NCI-H82 (cell line): ENCODE measurements at regions not wholly inside any gene's neighbourhood (a gene's known extent, or its start where the extent isn't known, plus 50 kb on each side); places are given as distances from the start of the nearest gene placed in this dataset.
"Not testable (repeated sequence)": the region's sequence is repeated elsewhere in the genome, so short reads cannot be mapped to it uniquely, and the experiment has no call there.

Experiments
- DNase-seq: peaks from one replicate; lab custom pipeline; 2025; lab: John Stamatoyannopoulos, UW

- no peak for DNase-seq
Measured at GRCh38 chr16:52729731-52730130, 182.8 kb upstream of the TOX3 start.

DNA sequence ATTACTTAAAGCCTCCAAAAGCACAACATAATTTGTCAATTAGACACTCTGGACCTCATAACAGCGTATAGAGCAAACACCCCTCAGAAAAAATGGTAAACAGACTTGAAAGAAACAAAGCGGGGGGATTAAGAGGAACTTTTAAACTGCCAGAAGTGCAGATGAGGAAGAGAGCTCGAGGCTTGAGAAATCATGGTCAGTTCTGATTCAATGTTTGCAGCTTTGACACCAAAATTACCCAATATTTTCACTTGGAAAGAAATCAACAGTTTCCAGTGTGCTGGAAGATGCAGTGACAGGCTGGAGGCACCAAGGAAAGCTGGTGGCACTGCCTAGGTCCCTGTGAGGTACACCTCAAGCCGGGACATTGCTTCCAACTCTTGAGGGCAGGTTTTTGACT is 180.9 kb upstream of the TOX3 start:
- no peak for DNase-seq

- DNase-seq, result no peak
Measured at GRCh38 chr16:52727441-52727840, 180.5 kb upstream of the TOX3 start.

DNA sequence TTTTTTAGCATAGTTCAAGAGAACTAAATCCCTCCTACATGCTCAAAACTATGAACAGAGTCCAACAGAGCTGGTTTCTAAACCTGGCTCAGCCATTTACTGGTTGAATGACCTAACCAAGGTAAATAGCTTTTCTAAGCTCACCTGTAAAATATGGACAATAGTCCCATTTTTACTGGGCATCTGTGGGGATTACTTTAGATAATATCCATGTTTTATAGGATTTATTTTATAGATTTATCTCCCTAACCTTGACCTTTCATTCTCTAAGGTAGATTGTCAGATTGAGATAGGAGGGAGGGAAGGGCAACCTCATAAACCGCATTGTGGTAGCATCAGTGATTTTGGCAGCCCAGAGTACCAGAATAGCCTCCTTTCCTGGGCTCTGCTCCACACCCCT is 178.5 kb upstream of the TOX3 start:
- no peak for DNase-seq

DNA sequence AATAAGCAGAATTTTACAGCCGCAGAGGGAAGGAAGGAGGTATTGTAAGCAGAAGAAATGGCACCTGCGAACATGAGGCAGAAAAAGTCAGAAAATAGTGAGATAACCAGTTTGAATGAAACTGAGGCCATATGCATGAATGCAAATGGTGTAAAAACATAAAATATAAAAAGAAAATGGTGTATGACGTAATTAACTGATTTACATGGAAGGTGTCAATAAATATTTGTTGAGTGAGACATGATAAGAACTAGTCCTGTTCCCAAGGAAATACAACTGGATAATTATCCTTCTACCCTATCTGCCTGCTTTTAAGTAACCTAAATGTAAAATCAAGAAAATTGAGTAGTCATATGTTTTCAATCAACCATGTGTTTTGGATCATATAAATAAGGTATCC is 178.1 kb upstream of the TOX3 start:
- DNase-seq, result no peak

DNA sequence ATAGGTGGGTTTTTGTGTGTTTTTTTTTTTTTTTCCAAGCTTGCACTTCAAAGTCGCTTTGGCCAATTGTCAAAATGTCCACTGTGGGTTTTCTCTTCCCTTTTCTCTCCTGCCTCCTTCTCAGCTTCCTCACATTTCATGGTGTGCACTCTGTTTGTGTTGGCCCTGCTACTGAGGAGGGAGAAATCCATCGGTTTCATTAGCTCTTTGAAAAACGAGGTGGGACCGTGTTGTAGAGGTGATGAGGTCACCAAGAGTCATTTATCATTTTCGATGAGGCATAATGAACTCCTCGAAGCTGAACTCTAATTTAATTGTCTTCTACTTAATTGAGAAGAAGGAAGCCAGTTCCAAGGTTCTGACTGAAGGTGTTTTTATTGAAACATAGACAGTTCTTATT is 174.4 kb upstream of the TOX3 start:
- DNase-seq, result no peak

GRCh38 chr16:52718046-52718445 is 171.1 kb upstream of the TOX3 start:
- DNase-seq, result no peak

- no peak for DNase-seq
Measured at GRCh38 chr16:52713740-52714139, 166.8 kb upstream of the TOX3 start.

GRCh38 chr16:52709306-52709705 is 162.4 kb upstream of the TOX3 start:
- DNase-seq, result peak; percentile 8

GRCh38 chr16:52708476-52708875 is 161.5 kb upstream of the TOX3 start:
- DNase-seq, result no peak

GRCh38 chr16:52707676-52708337 is 160.9 kb upstream of the TOX3 start:
- no peak for DNase-seq

GRCh38 chr16:52705122-52705521 is 158.2 kb upstream of the TOX3 start:
- no peak for DNase-seq

GRCh38 chr16:52697971-52698370 is 151.0 kb upstream of the TOX3 start:
- no peak for DNase-seq

- no peak for DNase-seq
Measured at GRCh38 chr16:52696126-52696525, 149.2 kb upstream of the TOX3 start.

DNA sequence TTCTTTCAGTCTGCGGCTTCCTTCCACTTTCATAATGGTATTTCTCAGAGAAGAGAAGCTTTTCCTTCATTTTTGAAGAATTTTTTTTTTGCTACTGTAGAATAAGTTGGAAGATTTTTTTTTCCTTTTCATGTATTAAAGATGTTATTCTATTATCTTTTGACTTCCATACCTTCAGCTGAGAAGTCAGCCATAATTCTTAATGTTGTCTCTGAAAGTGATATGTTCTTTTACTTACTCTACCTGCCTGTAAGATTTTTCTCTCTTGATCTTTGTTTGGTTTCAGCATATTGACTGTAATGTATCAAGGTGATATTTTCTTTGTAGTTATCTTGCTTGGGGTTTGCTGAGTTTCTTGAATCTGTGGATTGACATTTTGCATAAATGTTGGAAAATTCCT is 143.5 kb upstream of the TOX3 start:
- DNase-seq, result no peak

- no peak for DNase-seq
Measured at GRCh38 chr16:52680993-52681392, 134.1 kb upstream of the TOX3 start.

GRCh38 chr16:52677501-52677900 is 130.6 kb upstream of the TOX3 start:
- no peak for DNase-seq

GRCh38 chr16:52676959-52677358 is 130.0 kb upstream of the TOX3 start:
- no peak for DNase-seq

DNA sequence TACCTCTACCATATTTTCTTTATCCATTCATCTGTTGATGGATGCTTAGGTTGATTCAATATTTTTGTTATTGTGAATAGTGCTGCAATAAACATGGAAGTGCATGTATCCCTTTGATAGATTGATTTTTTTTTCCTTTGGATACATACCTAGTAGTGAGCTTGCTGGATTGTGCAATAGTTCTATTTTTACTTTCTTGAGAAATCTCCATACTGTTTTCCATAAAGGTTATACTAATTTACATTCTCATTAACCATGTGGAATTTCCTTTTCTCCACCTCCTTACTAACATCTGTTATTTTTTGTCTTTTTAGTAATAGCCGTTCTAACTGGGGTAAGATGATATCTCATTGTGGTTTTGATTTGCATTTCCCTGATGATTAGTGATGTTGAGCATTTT is 124.6 kb upstream of the TOX3 start:
- DNase-seq, result no peak

GRCh38 chr16:52657924-52658323 is 111.0 kb upstream of the TOX3 start:
- no peak for DNase-seq

GRCh38 chr16:52655916-52656315 is 109.0 kb upstream of the TOX3 start:
- DNase-seq, result not testable (repeated sequence)

DNA sequence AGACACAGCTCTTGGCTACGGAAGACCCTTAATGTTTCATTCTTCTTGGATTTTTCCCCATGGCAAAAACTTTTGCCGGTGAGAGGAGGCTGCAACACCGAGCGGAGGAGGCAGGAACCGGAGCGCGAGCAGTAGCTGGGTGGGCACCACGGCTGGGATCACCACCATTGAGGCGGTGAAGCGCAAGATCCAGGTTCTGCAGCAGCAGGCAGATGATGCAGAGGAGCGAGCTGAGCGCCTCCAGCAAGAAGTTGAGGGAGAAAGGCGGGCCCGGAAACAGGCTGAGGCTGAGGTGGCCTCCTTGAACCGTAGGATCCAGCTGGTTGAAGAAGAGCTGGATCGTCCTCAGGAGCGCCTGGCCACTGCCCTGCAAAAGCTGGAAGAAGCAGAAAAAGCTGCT is 108.2 kb upstream of the TOX3 start:
- DNase-seq, result not testable (repeated sequence)

GRCh38 chr16:52652033-52652432 is 105.1 kb upstream of the TOX3 start:
- peak; percentile 4 for DNase-seq

DNA sequence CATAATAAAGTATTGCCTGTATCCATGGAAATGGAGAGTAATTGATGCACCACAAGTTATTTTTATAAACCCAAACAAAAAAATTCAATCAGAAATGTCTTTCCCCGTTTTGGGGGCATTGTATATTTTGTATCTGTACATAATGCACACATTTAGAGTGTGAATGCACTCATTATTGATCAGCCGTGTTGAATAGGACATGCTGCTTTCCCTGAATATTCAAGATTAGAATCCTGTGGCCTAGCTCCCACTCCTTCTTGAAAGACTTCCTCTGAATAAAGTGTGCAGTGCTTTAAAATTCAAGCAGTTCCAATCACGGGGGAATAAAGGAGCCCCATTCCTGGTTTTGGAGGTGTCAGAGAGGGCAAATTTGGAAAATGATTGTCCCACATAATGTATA is 103.8 kb upstream of the TOX3 start:
- no peak for DNase-seq

GRCh38 chr16:52650318-52650717 is 103.4 kb upstream of the TOX3 start:
- DNase-seq, result no peak
